SK-N-SH (cell line): ENCODE measurements at regions not wholly inside any gene's neighbourhood (a gene's known extent, or its start where the extent isn't known, plus 50 kb on each side); places are given as distances from the start of the nearest gene placed in this dataset.

Experiments
- CTCF ChIA-PET: fragments of 300-600, 350-600 bp; formaldehyde crosslinking; extraction: SDS; loops from one replicate; lab custom pipeline; 2021; lab: Yijun Ruan, JAX
- POLR2A ChIA-PET: fragments of 350-600 bp; sonication (Branson Sonifier 250); formaldehyde crosslinking; extraction: SDS; loops from one replicate; lab custom pipeline; 2020; ENCODE audit warnings: antibody characterized with exemption, inconsistent platforms; lab: Yijun Ruan, JAX
- DNase-seq: peaks from one replicate; pipeline ENCODE4 v3.0.0; 2012
- H2AFZ ChIP-seq: fragments of 200-600 bp; sonication (generic); 2 replicates; pipeline ENCODE4 v1.8.1; 2016; ENCODE audit warnings: antibody characterized with exemption, mild to moderate bottlenecking, low read depth
- H3F3A ChIP-seq: fragments of 200-600 bp; sonication (generic); replicated peaks from 2 replicates; pipeline ENCODE3; 2016; ENCODE audit warnings: antibody characterized with exemption, mild to moderate bottlenecking; ENCODE audit not compliant: insufficient read depth
- H3K27ac ChIP-seq, 2 experiments: fragments of 200-500 bp in 1 of 2; fragments of 200-600 bp in 1 of 2; sonication (Bioruptor generic) in 1 of 2; sonication (generic), shearing (Covaris generic) in 1 of 2; 2 replicates each; pipeline versions ENCODE4 v1.5.1 to v1.6.1; 2014 to 2016; ENCODE audit warnings: low read depth in 2 of 2, inconsistent platforms in 1 of 2, low read length in 1 of 2, mild to moderate bottlenecking in 1 of 2, mixed read lengths in 1 of 2
- H3K27me3 ChIP-seq: fragments of 200-600 bp; sonication (generic), shearing (Covaris generic); 2 replicates; pipeline ENCODE4 v1.6.1; 2016; ENCODE audit warnings: mixed run types; ENCODE audit not compliant: insufficient read depth
- H3K36me3 ChIP-seq, 2 experiments: fragments of 200-500 bp in 1 of 2; fragments of 200-600 bp in 1 of 2; sonication (Bioruptor generic) in 1 of 2; sonication (generic) in 1 of 2; replicated peaks in 1 of 2; 2 replicates each; pipeline versions ENCODE3 to v1.5.1; 2014 to 2016; ENCODE audit warnings: low read length in 1 of 2, mild to moderate bottlenecking in 1 of 2; ENCODE audit not compliant: insufficient read depth in 2 of 2, control insufficient read depth in 1 of 2
- H3K4me1 ChIP-seq, 2 experiments: fragments of 200-500 bp in 1 of 2; fragments of 200-600 bp in 1 of 2; sonication (Bioruptor generic) in 1 of 2; sonication (generic), shearing (Covaris generic) in 1 of 2; 2 replicates each; pipeline versions ENCODE4 v1.5.1 to v1.6.1; 2014 to 2016; ENCODE audit warnings: low read depth in 1 of 2, low read length in 1 of 2, mixed run types in 1 of 2; ENCODE audit not compliant: insufficient read depth in 2 of 2, control insufficient read depth in 1 of 2
- H3K4me2 ChIP-seq: fragments of 200-600 bp; sonication (generic), shearing (Covaris generic); 2 replicates; pipeline ENCODE4 v1.6.1; 2017; ENCODE audit warnings: mixed run types
- H3K4me3 ChIP-seq, 2 experiments: fragments of 200-500 bp in 1 of 2; fragments of 200-600 bp in 1 of 2; sonication (Bioruptor generic) in 1 of 2; sonication (generic), shearing (Covaris generic) in 1 of 2; 2 replicates each; pipeline versions ENCODE4 v1.5.1 to v1.8.1; 2014 to 2016; ENCODE audit warnings: low read depth in 2 of 2, inconsistent platforms in 1 of 2, low read length in 1 of 2, mild to moderate bottlenecking in 1 of 2, mixed read lengths in 1 of 2, moderate library complexity in 1 of 2
- H3K79me2 ChIP-seq: fragments of 200-600 bp; sonication (generic); 2 replicates; pipeline ENCODE4 v1.8.1; 2017; ENCODE audit warnings: mild to moderate bottlenecking; ENCODE audit not compliant: insufficient read depth
- H3K9ac ChIP-seq: fragments of 200-600 bp; sonication (generic); 2 replicates; pipeline ENCODE4 v1.6.1; 2017; ENCODE audit warnings: mixed run types
- H3K9me2 ChIP-seq: fragments of 200-600 bp; sonication (generic); 2 replicates; pipeline ENCODE4 v1.6.1; 2017; ENCODE audit warnings: mixed run types
- H3K9me3 ChIP-seq: fragments of 200-600 bp; sonication (generic); 2 replicates; pipeline ENCODE4 v1.6.1; 2017; ENCODE audit warnings: mixed run types, mild to moderate bottlenecking, moderate library complexity
- H4K20me1 ChIP-seq: fragments of 200-600 bp; sonication (generic); 2 replicates; pipeline ENCODE4 v1.6.1; 2017; ENCODE audit warnings: mild to moderate bottlenecking, mixed run types; ENCODE audit not compliant: insufficient read depth
- CHD2 ChIP-seq: fragments of 150-350 bp; IDR thresholded peaks from 2 replicates; pipeline ENCODE4 v1.6.1; 2018; ENCODE audit warnings: low read length; ENCODE audit not compliant: partially characterized antibody
- CTCF ChIP-seq: fragments of 200-600 bp; sonication (generic); IDR thresholded peaks from 2 replicates; pipeline ENCODE4 v1.6.1; 2017; ENCODE audit warnings: antibody characterized with exemption, mild to moderate bottlenecking, moderate library complexity
- EP300 ChIP-seq, 2 experiments: IDR thresholded peaks; 2 replicates each; pipeline versions ENCODE4 v1.4.0 to v1.6.1; 2012; ENCODE audit warnings: borderline replicate concordance in 1 of 2, low read depth in 1 of 2, low read length in 1 of 2
- EZH2phosphoT487 ChIP-seq: fragments of 200-600 bp; sonication (generic); IDR thresholded peaks from 2 replicates; pipeline ENCODE4 v1.6.1; 2017; ENCODE audit warnings: low read depth, mixed run types, mild to moderate bottlenecking, antibody characterized with exemption, moderate library complexity, borderline replicate concordance
- FOSL2 ChIP-seq: IDR thresholded peaks from 2 replicates; pipeline ENCODE4 v1.4.0; 2012; ENCODE audit warnings: low read depth, mild to moderate bottlenecking, moderate library complexity, borderline replicate concordance
- MEF2A ChIP-seq: IDR thresholded peaks from 2 replicates; pipeline ENCODE4 v1.4.0; 2012; ENCODE audit warnings: low read depth, borderline replicate concordance
- MXI1 ChIP-seq: IDR thresholded peaks from 2 replicates; pipeline ENCODE4 v1.6.1; 2012; ENCODE audit warnings: mild to moderate bottlenecking, low read depth, low read length, improper control_type of control experiment
- NRF1 ChIP-seq: IDR thresholded peaks from 2 replicates; pipeline ENCODE4 v1.6.1; 2012; ENCODE audit warnings: low read depth, mild to moderate bottlenecking, low read length
- SMC3 ChIP-seq: IDR thresholded peaks from 2 replicates; pipeline ENCODE4 v1.6.1; 2012; ENCODE audit warnings: low read depth, low read length, improper control_type of control experiment
- TAF1 ChIP-seq: IDR thresholded peaks from 2 replicates; pipeline ENCODE4 v1.6.1; 2012; ENCODE audit warnings: low read depth, mild to moderate bottlenecking, low read length, moderate library complexity, borderline replicate concordance
- TCF12 ChIP-seq: IDR thresholded peaks from 2 replicates; pipeline ENCODE4 v1.4.0; 2012
- TEAD4 ChIP-seq: IDR thresholded peaks from 2 replicates; pipeline ENCODE4 v1.4.0; 2012; ENCODE audit warnings: mild to moderate bottlenecking, borderline replicate concordance; ENCODE audit not compliant: insufficient read depth
- USF2 ChIP-seq: fragments of 150-350 bp; IDR thresholded peaks from 2 replicates; pipeline ENCODE4 v1.6.1; 2017; ENCODE audit warnings: antibody characterized with exemption, low read length, low read depth, borderline replicate concordance
- WGBS: methylation state at CpG from one replicate; pipeline ENCODE4 v1.1.6; 2017; ENCODE audit warnings: low lambda C conversion rate; 5-methylcytosine and 5-hydroxymethylcytosine counted together
- TF ChIP-seq, protein P1 (sequence below): IDR thresholded peaks from 2 replicates; pipeline ENCODE4; 2012

DNA sequence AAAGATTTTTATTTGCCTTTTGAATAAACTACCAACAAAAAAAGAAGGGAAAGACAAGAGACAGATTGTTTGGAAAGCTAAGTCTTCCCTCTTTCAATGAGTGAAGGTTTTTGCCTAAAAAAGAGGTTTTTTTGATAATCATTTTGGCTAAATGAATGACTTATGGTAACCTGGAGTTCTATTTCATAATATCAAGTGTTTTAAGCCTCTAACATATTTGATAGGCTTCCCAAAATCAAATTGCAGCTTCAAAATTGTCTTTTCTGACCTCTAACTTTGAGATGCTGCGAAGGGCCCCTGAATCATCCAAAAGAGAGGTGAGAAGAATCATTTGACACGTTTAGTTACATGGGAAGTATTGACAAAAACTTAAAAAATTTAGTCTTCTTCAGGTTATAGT is 53.0 kb upstream of the NAMPT start:
- no peaks in the 10 kb centered on the region for H3F3A ChIP-seq
- TF ChIP-seq TAF1 = no peak
- no peak for TF ChIP-seq USF2
- TF ChIP-seq SMC3 = no peak
- TF ChIP-seq EZH2phosphoT487 = no peak
- no peak for TF ChIP-seq MEF2A
- TF ChIP-seq, protein P1, sequence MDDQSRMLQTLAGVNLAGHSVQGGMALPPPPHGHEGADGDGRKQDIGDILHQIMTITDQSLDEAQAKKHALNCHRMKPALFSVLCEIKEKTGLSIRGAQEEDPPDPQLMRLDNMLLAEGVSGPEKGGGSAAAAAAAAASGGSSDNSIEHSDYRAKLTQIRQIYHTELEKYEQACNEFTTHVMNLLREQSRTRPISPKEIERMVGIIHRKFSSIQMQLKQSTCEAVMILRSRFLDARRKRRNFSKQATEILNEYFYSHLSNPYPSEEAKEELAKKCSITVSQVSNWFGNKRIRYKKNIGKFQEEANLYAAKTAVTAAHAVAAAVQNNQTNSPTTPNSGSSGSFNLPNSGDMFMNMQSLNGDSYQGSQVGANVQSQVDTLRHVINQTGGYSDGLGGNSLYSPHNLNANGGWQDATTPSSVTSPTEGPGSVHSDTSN = no peak
- TF ChIP-seq TCF12 = no peak
- TF ChIP-seq EP300 (IDR thresholded peaks at IDR 0.05; ENCODE audit: borderline replicate concordance in 1 of 2, low read depth in 1 of 2, low read length in 1 of 2) = no peak
- no peak for TF ChIP-seq CHD2
- TF ChIP-seq, all 33 proteins: peak for 0
- H3K9me2 ChIP-seq = no peaks in the 10 kb centered on the region
- no peak overlapping the region for H3K4me2 ChIP-seq
- no peak overlapping the region for H2AFZ ChIP-seq
- ChIA-PET POLR2A (no interaction called here), CTCF (no interaction called here)
- H3K4me3 ChIP-seq = no peak overlapping the region
- WGBS = 11% methylated on average over 2 of the region's 2 CpGs
- no peaks in the 10 kb centered on the region for H3K36me3 ChIP-seq
- H4K20me1 ChIP-seq = no peaks in the 10 kb centered on the region
- H3K79me2 ChIP-seq = no peaks in the 10 kb centered on the region
- DNase-seq = no peak
- no peak overlapping the region for H3K27ac ChIP-seq
- no peaks in the 10 kb centered on the region for H3K27me3 ChIP-seq
- no peak overlapping the region for H3K9ac ChIP-seq
- no peaks in the 10 kb centered on the region for H3K4me1 ChIP-seq
- peaks cover 30% of the 10 kb centered on the region; the same call in 1 of the 2 replicates for H3K9me3 ChIP-seq

DNA sequence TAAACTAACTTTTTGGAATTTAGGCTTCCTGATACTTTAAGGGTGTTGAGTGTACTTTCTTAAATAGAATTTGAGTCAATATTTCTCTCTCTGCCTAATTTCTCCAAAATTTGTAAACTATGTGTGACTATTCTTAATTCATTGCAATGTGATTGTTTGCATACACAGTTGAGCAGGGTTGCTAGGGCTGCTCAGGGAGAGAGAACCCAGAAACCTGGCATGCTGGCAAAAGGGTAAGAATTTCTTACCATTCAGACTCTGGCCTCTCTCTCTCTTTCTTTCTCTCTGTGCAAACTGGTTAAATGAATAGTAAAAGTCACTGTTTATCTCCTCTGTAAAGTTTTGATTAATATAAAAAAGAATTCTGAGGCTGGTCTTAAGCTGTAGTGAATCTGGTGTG is 51.0 kb upstream of the NAMPT start:
- H3K27ac ChIP-seq = no peak overlapping the region

More for the DNA sequence above, 51.0 kb upstream of the NAMPT start:
- Histone ChIP-seq H4K20me1 (no peaks in the 10 kb centered on the region), H3K4me1 (no peaks in the 10 kb centered on the region; a peak in 1 of 4 replicates), H3K79me2 (no peaks in the 10 kb centered on the region), H3K9ac (no peak overlapping the region), H3F3A (no peaks in the 10 kb centered on the region), H3K27me3 (no peaks in the 10 kb centered on the region), H3K4me3 (no peak overlapping the region), H3K36me3 (no peaks in the 10 kb centered on the region), H3K4me2 (no peak overlapping the region), H2AFZ (no peak overlapping the region), H3K9me2 (no peaks in the 10 kb centered on the region), H3K9me3 (peaks cover 26% of the 10 kb centered on the region; the same call in 1 of the 2 replicates)
- TF ChIP-seq MXI1 = no peak
- TF ChIP-seq FOSL2 = no peak
- TF ChIP-seq NRF1 = no peak
- no peak for TF ChIP-seq EZH2phosphoT487
- TF ChIP-seq CTCF = no peak
- no peak for TF ChIP-seq CHD2
- TF ChIP-seq TEAD4 = no peak
- ChIA-PET POLR2A (no interaction called here), CTCF (no interaction called here)
- DNase-seq = no peak
